Mesendoderm (in vitro differentiated cells): ENCODE measurements at regions not wholly inside any gene's neighbourhood (a gene's known extent, or its start where the extent isn't known, plus 50 kb on each side); places are given as distances from the start of the nearest gene placed in this dataset.

Experiments used
- DNase-seq: peaks from one replicate; pipeline ENCODE4 v3.0.0; 2013
- H2AK5ac ChIP-seq: 2 replicates; pipeline ENCODE4 v1.6.1; 2013; ENCODE audit warnings: low read length, inconsistent platforms
- H2BK120ac ChIP-seq: 2 replicates; pipeline ENCODE4 v1.6.1; 2013; ENCODE audit warnings: low read depth, mild to moderate bottlenecking, low read length, moderate library complexity, mixed read lengths
- H2BK15ac ChIP-seq: replicated peaks from 2 replicates; pipeline ENCODE4 v1.6.1; 2013; ENCODE audit warnings: low read depth, mild to moderate bottlenecking, moderate library complexity
- H2BK5ac ChIP-seq: 2 replicates; pipeline ENCODE4 v1.6.1; 2013; ENCODE audit warnings: low read length, inconsistent platforms
- H3K18ac ChIP-seq: 2 replicates; pipeline ENCODE4 v1.6.1; 2013; ENCODE audit warnings: mild to moderate bottlenecking, low read length, mixed read lengths
- H3K23ac ChIP-seq: one replicate; pipeline ENCODE4 v1.6.1; 2013; ENCODE audit warnings: low read length
- H3K27ac ChIP-seq: 2 replicates; pipeline ENCODE4 v1.5.1; 2013; ENCODE audit warnings: low read depth, mild to moderate bottlenecking, inconsistent platforms, low read length, moderate library complexity
- H3K27me3 ChIP-seq: 2 replicates; pipeline ENCODE4 v1.6.1; 2013; ENCODE audit warnings: low read length, control low read depth, mild to moderate bottlenecking, inconsistent platforms; ENCODE audit not compliant: insufficient read depth, poor library complexity
- H3K36me3 ChIP-seq: 2 replicates; pipeline ENCODE4 v1.6.1; 2013; ENCODE audit warnings: low read length, inconsistent platforms; ENCODE audit not compliant: control insufficient read depth, insufficient read depth
- H3K4ac ChIP-seq: one replicate; pipeline ENCODE4 v1.6.1; 2013; ENCODE audit warnings: low read depth, mild to moderate bottlenecking, low read length, moderate library complexity
- H3K4me1 ChIP-seq: 2 replicates; pipeline ENCODE4 v1.6.1; 2013; ENCODE audit warnings: low read depth, low read length, inconsistent platforms; ENCODE audit not compliant: control insufficient read depth
- H3K4me2 ChIP-seq: 2 replicates; pipeline ENCODE4 v1.6.1; 2013; ENCODE audit warnings: low read length
- H3K4me3 ChIP-seq: 2 replicates; pipeline ENCODE4 v1.5.1; 2013; ENCODE audit warnings: mild to moderate bottlenecking, low read length
- H3K56ac ChIP-seq: one replicate; pipeline ENCODE4 v1.6.1; 2013; ENCODE audit warnings: low read length
- H3K79me1 ChIP-seq: 2 replicates; pipeline ENCODE4 v1.6.1; 2013; ENCODE audit warnings: low read length, inconsistent platforms
- H3K79me2 ChIP-seq: 2 replicates; pipeline ENCODE4 v1.6.1; 2013; ENCODE audit warnings: mild to moderate bottlenecking, low read length; ENCODE audit not compliant: control insufficient read depth, insufficient read depth
- H3K9ac ChIP-seq: 2 replicates; pipeline ENCODE4 v1.6.1; 2013; ENCODE audit warnings: low read length, inconsistent platforms
- H4K5ac ChIP-seq: one replicate; pipeline ENCODE4 v1.6.1; 2013; ENCODE audit warnings: low read length
- H4K8ac ChIP-seq: one replicate; pipeline ENCODE4 v1.6.1; 2013; ENCODE audit warnings: low read depth, mild to moderate bottlenecking, control low read depth, low read length, moderate library complexity
- WGBS: extraction: QIAGEN DNeasy Blood & Tissue Kit; methylation state at CpG from one replicate; pipeline ENCODE4 v1.1.7; 2013; ENCODE audit warnings: low lambda C conversion rate, missing lambda C conversion rate; ENCODE audit not compliant: insufficient coverage; ENCODE audit errors: extremely low coverage; 5-methylcytosine and 5-hydroxymethylcytosine counted together

- no peak for DNase-seq
- no peak overlapping the region for H3K4me3 ChIP-seq
- H3K23ac ChIP-seq: no peak overlapping the region
Measured at GRCh38 chr2:105691947-105692390, 52.7 kb upstream of the NCK2 start.

GRCh38 chr2:105690566-105690965 is 54.1 kb upstream of the NCK2 start:
- Histone ChIP-seq H2BK120ac (no peak overlapping the region), H3K27me3 (no peaks in the 10 kb centered on the region), H3K4me2 (no peak overlapping the region), H3K79me1 (no peaks in the 10 kb centered on the region), H2BK5ac (no peak overlapping the region), H2AK5ac (no peak overlapping the region), H3K4ac (no peak overlapping the region), H3K4me3 (no peak overlapping the region), H4K5ac (no peak overlapping the region), H3K23ac (no peak overlapping the region), H3K9ac (no peak overlapping the region), H4K8ac (no peak overlapping the region), H2BK15ac (no peak overlapping the region), H3K56ac (no peak overlapping the region), H3K79me2 (no peaks in the 10 kb centered on the region), H3K4me1 (no peaks in the 10 kb centered on the region), H3K18ac (no peak overlapping the region), H3K27ac (no peak overlapping the region), H3K36me3 (no peaks in the 10 kb centered on the region)
- no peak for DNase-seq
- WGBS: no CpG with 5 or more reads among the region's 4 CpGs

More at GRCh38 chr2:105691947-105692390, 52.7 kb upstream of the NCK2 start:
- Histone ChIP-seq H2AK5ac (no peak overlapping the region), H3K4ac (no peak overlapping the region), H3K27me3 (no peaks in the 10 kb centered on the region), H3K9ac (no peak overlapping the region), H3K79me1 (no peaks in the 10 kb centered on the region), H2BK15ac (no peak overlapping the region), H3K56ac (no peak overlapping the region), H3K4me2 (no peak overlapping the region), H3K27ac (no peak overlapping the region), H3K18ac (no peak overlapping the region), H3K36me3 (no peaks in the 10 kb centered on the region), H2BK120ac (no peak overlapping the region), H3K79me2 (no peaks in the 10 kb centered on the region), H4K8ac (no peak overlapping the region), H4K5ac (no peak overlapping the region), H2BK5ac (no peak overlapping the region), H3K4me1 (no peaks in the 10 kb centered on the region)
- WGBS: no CpG with 5 or more reads among the region's 5 CpGs

- Histone ChIP-seq H3K9ac (no peak overlapping the region), H3K79me2 (no peaks in the 10 kb centered on the region), H3K36me3 (no peaks in the 10 kb centered on the region), H3K56ac (no peak overlapping the region), H2AK5ac (no peak overlapping the region), H3K27ac (no peak overlapping the region), H3K4ac (no peak overlapping the region), H2BK15ac (no peak overlapping the region), H3K18ac (no peak overlapping the region), H4K5ac (no peak overlapping the region), H3K79me1 (no peaks in the 10 kb centered on the region), H3K4me3 (no peak overlapping the region), H2BK120ac (no peak overlapping the region), H3K4me2 (no peak overlapping the region), H3K27me3 (no peaks in the 10 kb centered on the region), H4K8ac (no peak overlapping the region), H2BK5ac (no peak overlapping the region), H3K23ac (no peak overlapping the region), H3K4me1 (no peaks in the 10 kb centered on the region)
- DNase-seq: no peak
- 97% methylated on average over 6 of the region's 7 CpGs for WGBS
Measured at GRCh38 chr2:105689484-105689883, 55.2 kb upstream of the NCK2 start.

GRCh38 chr2:105688946-105689345 is 55.8 kb upstream of the NCK2 start:
- no peak overlapping the region for H4K5ac ChIP-seq
- no peak overlapping the region for H3K4me2 ChIP-seq
- no peaks in the 10 kb centered on the region for H3K79me1 ChIP-seq
- H3K36me3 ChIP-seq: no peaks in the 10 kb centered on the region
- no peaks in the 10 kb centered on the region for H3K79me2 ChIP-seq
- WGBS: no CpG with 5 or more reads among the region's 13 CpGs
- no peak overlapping the region for H3K27ac ChIP-seq
- no peak overlapping the region for H3K4me3 ChIP-seq
- no peak overlapping the region for H4K8ac ChIP-seq
- H3K18ac ChIP-seq: no peak overlapping the region
- no peak overlapping the region for H2BK5ac ChIP-seq
- no peak overlapping the region for H2BK15ac ChIP-seq
- H3K4me1 ChIP-seq: no peaks in the 10 kb centered on the region
- no peak overlapping the region for H3K4ac ChIP-seq
- H3K23ac ChIP-seq: no peak overlapping the region
- no peak for DNase-seq
- H2AK5ac ChIP-seq: no peak overlapping the region
- H2BK120ac ChIP-seq: no peak overlapping the region
- H3K56ac ChIP-seq: no peak overlapping the region
- H3K9ac ChIP-seq: no peak overlapping the region
- no peaks in the 10 kb centered on the region for H3K27me3 ChIP-seq

- Histone ChIP-seq H3K27me3 (no peaks in the 10 kb centered on the region), H4K5ac (no peak overlapping the region), H3K18ac (no peak overlapping the region), H2AK5ac (no peak overlapping the region), H3K79me2 (no peaks in the 10 kb centered on the region), H4K8ac (no peak overlapping the region), H3K27ac (no peak overlapping the region), H3K23ac (no peak overlapping the region), H3K4ac (no peak overlapping the region), H3K4me3 (no peak overlapping the region), H3K4me2 (no peak overlapping the region), H3K36me3 (no peaks in the 10 kb centered on the region), H3K9ac (no peak overlapping the region), H3K4me1 (no peaks in the 10 kb centered on the region), H3K79me1 (no peaks in the 10 kb centered on the region), H2BK5ac (no peak overlapping the region), H2BK120ac (no peak overlapping the region), H2BK15ac (no peak overlapping the region), H3K56ac (no peak overlapping the region)
- WGBS: no CpG with 5 or more reads among the region's 5 CpGs
- no peak for DNase-seq
Measured at GRCh38 chr2:105686588-105686987, 58.1 kb upstream of the NCK2 start.

GRCh38 chr2:105683011-105683492 is 61.7 kb upstream of the NCK2 start:
- DNase-seq: no peak
- H3K27me3 ChIP-seq: no peaks in the 10 kb centered on the region

More at GRCh38 chr2:105683011-105683492, 61.7 kb upstream of the NCK2 start:
- H2BK5ac ChIP-seq: no peak overlapping the region
- H4K8ac ChIP-seq: no peak overlapping the region
- no peak overlapping the region for H3K9ac ChIP-seq
- H2AK5ac ChIP-seq: no peak overlapping the region
- no peak overlapping the region for H3K27ac ChIP-seq
- H3K56ac ChIP-seq: no peak overlapping the region
- no peak overlapping the region for H4K5ac ChIP-seq
- no peaks in the 10 kb centered on the region for H3K4me1 ChIP-seq
- H2BK120ac ChIP-seq: no peak overlapping the region
- H3K4ac ChIP-seq: no peak overlapping the region
- no peak overlapping the region for H2BK15ac ChIP-seq
- H3K23ac ChIP-seq: no peak overlapping the region
- H3K79me1 ChIP-seq: no peaks in the 10 kb centered on the region
- no peaks in the 10 kb centered on the region for H3K36me3 ChIP-seq
- no peak overlapping the region for H3K4me2 ChIP-seq
- H3K79me2 ChIP-seq: no peaks in the 10 kb centered on the region
- no peak overlapping the region for H3K18ac ChIP-seq
- H3K4me3 ChIP-seq: no peak overlapping the region
